ENCODE measurements at regions not wholly inside any gene's neighbourhood (a gene's known extent, or its start where the extent isn't known, plus 50 kb on each side); places are given as distances from the start of the nearest gene placed in this dataset.

DNA sequence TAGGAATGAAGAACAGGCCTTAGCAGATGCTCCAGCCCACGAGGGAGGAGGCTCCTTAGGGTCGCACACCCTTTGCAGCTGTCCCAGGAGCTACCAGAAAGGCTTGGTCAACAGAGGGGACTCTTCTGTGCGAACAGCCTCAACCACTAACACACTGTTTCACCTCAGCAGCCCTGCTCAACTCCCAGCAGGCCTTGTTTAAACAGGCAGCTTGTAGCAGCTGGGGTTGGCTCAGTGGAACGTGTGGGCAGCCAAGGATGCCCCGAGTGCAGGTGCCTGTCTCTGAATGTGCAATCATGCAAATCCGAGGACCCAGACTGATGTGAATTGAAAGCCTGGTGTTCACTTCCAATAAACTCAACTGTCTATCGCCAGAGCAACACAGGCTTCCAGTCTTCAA lies 88.7 kb upstream of the CXCR4 start (continued):
- TF ChIP-seq MEF2B (IDR thresholded peaks at IDR 0.05; ENCODE audit: partially characterized antibody, poor library complexity, severe bottlenecking): peak; percentile 77
- TF ChIP-seq BHLHE40 (IDR thresholded peaks at IDR 0.05; ENCODE audit: borderline replicate concordance in 1 of 2, low read depth in 2 of 2, low read length in 1 of 2): peak; percentile 95 to 97
- TF ChIP-seq FOXM1 (IDR thresholded peaks at IDR 0.05; ENCODE audit: low read depth, low read length): peak; percentile 72; the same call in 1 of the 2 replicates
- TF ChIP-seq NKRF (conservative IDR thresholded peaks at IDR 0.05): no peak
- peak; percentile 21; the same call in 1 of the 2 replicates for TF ChIP-seq ZNF207 (IDR thresholded peaks at IDR 0.05; ENCODE audit: borderline replicate concordance)
- TF ChIP-seq EGR1 (IDR thresholded peaks at IDR 0.05; ENCODE audit: borderline replicate concordance in 1 of 2, low read depth in 2 of 2, low read length in 2 of 2): no peak
- peak; percentile 79 for TF ChIP-seq CREM (IDR thresholded peaks at IDR 0.05; ENCODE audit: low read depth)
- TF ChIP-seq SIN3A (IDR thresholded peaks at IDR 0.05; ENCODE audit: low read depth, low read length): no peak
- TF ChIP-seq ATF3 (IDR thresholded peaks at IDR 0.05; ENCODE audit: borderline replicate concordance, extremely low read depth, low read depth, low read length): no peak
- TF ChIP-seq ETV6 (conservative IDR thresholded peaks at IDR 0.05 in 1 of 2, IDR thresholded peaks at IDR 0.05 in 1 of 2; ENCODE audit: borderline replicate concordance in 1 of 2, low read depth in 1 of 2): peak in 1 of 2 experiments; percentile 59; a peak in 2 of 4 replicates
- 0 out of 2 replicates have a peak, but pooled peaks have one; percentile 15 for TF ChIP-seq CBFB (IDR thresholded peaks at IDR 0.05; ENCODE audit: low read depth)
- no peak for TF ChIP-seq STAT1 (conservative IDR thresholded peaks at IDR 0.05)
- no peak for TF ChIP-seq KDM1A (IDR thresholded peaks at IDR 0.05; ENCODE audit: borderline replicate concordance)
- peak; percentile 72; the same call in 1 of the 2 replicates for TF ChIP-seq ZBED1 (IDR thresholded peaks at IDR 0.05; ENCODE audit: borderline replicate concordance)
- TF ChIP-seq HDAC2 (IDR thresholded peaks at IDR 0.05): no peak
- TF ChIP-seq GABPA (IDR thresholded peaks at IDR 0.05; ENCODE audit: low read depth): no peak
- no peak for TF ChIP-seq FOXK2 (IDR thresholded peaks at IDR 0.05)
- TF ChIP-seq SUZ12 (IDR thresholded peaks at IDR 0.05; ENCODE audit: unreplicated experiment): no peak
- peak; percentile 28; the same call in 1 of the 2 replicates for TF ChIP-seq SMC3 (IDR thresholded peaks at IDR 0.05; ENCODE audit: borderline replicate concordance, low read length)
- peak; percentile 37 for TF ChIP-seq JUNB (IDR thresholded peaks at IDR 0.05)
- peak; percentile 83 for TF ChIP-seq NR2F1 (conservative IDR thresholded peaks at IDR 0.05)
- no peak for TF ChIP-seq SREBF1 (IDR thresholded peaks at IDR 0.05; ENCODE audit: low read length)
- TF ChIP-seq HCFC1 (IDR thresholded peaks at IDR 0.05; ENCODE audit: low read length): 0 out of 2 replicates have a peak, but pooled peaks have one; percentile 26
- TF ChIP-seq BCL11A (IDR thresholded peaks at IDR 0.05; ENCODE audit: low read depth, low read length): peak; percentile 73; the same call in 1 of the 2 replicates
- TF ChIP-seq ASH2L (IDR thresholded peaks at IDR 0.05; ENCODE audit: borderline replicate concordance, low read depth): no peak
- peak; percentile 47; the same call in 1 of the 2 replicates for TF ChIP-seq ATF2 (IDR thresholded peaks at IDR 0.05; ENCODE audit: low read length)
- TF ChIP-seq RFX5 (IDR thresholded peaks at IDR 0.05; ENCODE audit: low read depth, low read length): no peak
- TF ChIP-seq, protein P1, sequence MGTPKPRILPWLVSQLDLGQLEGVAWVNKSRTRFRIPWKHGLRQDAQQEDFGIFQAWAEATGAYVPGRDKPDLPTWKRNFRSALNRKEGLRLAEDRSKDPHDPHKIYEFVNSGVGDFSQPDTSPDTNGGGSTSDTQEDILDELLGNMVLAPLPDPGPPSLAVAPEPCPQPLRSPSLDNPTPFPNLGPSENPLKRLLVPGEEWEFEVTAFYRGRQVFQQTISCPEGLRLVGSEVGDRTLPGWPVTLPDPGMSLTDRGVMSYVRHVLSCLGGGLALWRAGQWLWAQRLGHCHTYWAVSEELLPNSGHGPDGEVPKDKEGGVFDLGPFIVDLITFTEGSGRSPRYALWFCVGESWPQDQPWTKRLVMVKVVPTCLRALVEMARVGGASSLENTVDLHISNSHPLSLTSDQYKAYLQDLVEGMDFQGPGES (IDR thresholded peaks at IDR 0.05): no peak
- TF ChIP-seq STAT3 (IDR thresholded peaks at IDR 0.05; ENCODE audit: low read depth, low read length): no peak; the same call in 1 of the 2 replicates
- no peak for TF ChIP-seq HDGF (IDR thresholded peaks at IDR 0.05)

All from GM12878 (cell line).